PC-3 (cell line): ENCODE measurements at regions not wholly inside any gene's neighbourhood (a gene's known extent, or its start where the extent isn't known, plus 50 kb on each side); places are given as distances from the start of the nearest gene placed in this dataset.

Experiments
- ATAC-seq: fragments of 200-7000 bp; cut with Tn5 transposase; 2 replicates; pipeline ENCODE4 v1.9.1; 2020; ENCODE audit warnings: mild to moderate bottlenecking, moderate library complexity
- BruUV-seq: library from RNA; stranded (reverse); fragments of 400-500 nt; replicated peaks from 2 replicates; lab custom pipeline; 2021; lab: Mats Ljungman, UMichigan
- CTCF ChIA-PET: fragments of 300-600 bp; sonication (Branson Sonifier 250); formaldehyde crosslinking; loops from one replicate; lab custom pipeline; 2022; ENCODE audit warnings: antibody characterized with exemption; lab: Charles Lee
- POLR2A ChIA-PET: fragments of 300-600 bp; sonication (Branson Sonifier 250); formaldehyde crosslinking; loops from one replicate; lab custom pipeline; 2022; ENCODE audit warnings: antibody characterized with exemption; ENCODE audit not compliant: unreplicated experiment; lab: Charles Lee
- DNase-seq: peaks from one replicate; pipeline ENCODE4 v3.0.0-alpha.2; 2015
- H2AFZ ChIP-seq: fragments of 300-600 bp; sonication (generic); 2 replicates; pipeline ENCODE4 v1.6.0; 2016; ENCODE audit warnings: antibody characterized with exemption, low read length
- H3F3A ChIP-seq: fragments of 300-600 bp; sonication (generic); one replicate; pipeline ENCODE4 v1.6.0; 2017; ENCODE audit warnings: antibody characterized with exemption, low read length, control low read depth, mild to moderate bottlenecking; ENCODE audit not compliant: unreplicated experiment
- H3K27ac ChIP-seq: fragments of 300-600 bp; sonication (generic); 2 replicates; pipeline ENCODE4 v1.5.1; 2016; ENCODE audit warnings: mild to moderate bottlenecking, low read length
- H3K27me3 ChIP-seq: fragments of 300-600 bp; sonication (generic); 2 replicates; pipeline ENCODE4 v1.6.1; 2016; ENCODE audit warnings: low read length, mixed read lengths
- H3K36me3 ChIP-seq: fragments of 300-600 bp; sonication (generic); 2 replicates; pipeline ENCODE4 v1.6.1; 2016; ENCODE audit warnings: low read depth, mixed run types, low read length, mixed read lengths
- H3K4me1 ChIP-seq: fragments of 300-600 bp; sonication (generic); 2 replicates; pipeline ENCODE4 v1.5.1; 2016; ENCODE audit warnings: low read length; ENCODE audit not compliant: insufficient read depth
- H3K4me2 ChIP-seq: fragments of 300-600 bp; sonication (generic); 2 replicates; pipeline ENCODE4 v1.6.0; 2016; ENCODE audit warnings: low read length
- H3K4me3 ChIP-seq: fragments of 300-600 bp; sonication (generic); 2 replicates; pipeline ENCODE4 v1.5.1; 2016; ENCODE audit warnings: mild to moderate bottlenecking, low read length, mixed read lengths
- H3K79me2 ChIP-seq: fragments of 300-600 bp; sonication (generic); 2 replicates; pipeline ENCODE4 v1.6.1; 2017; ENCODE audit warnings: low read length, mixed read lengths
- H3K9ac ChIP-seq: fragments of 300-600 bp; sonication (generic); 2 replicates; pipeline ENCODE4 v1.6.0; 2016; ENCODE audit warnings: mild to moderate bottlenecking, low read length
- H3K9me2 ChIP-seq: fragments of 300-600 bp; sonication (generic); replicated peaks from 2 replicates; pipeline ENCODE4 v1.6.1; 2016; ENCODE audit warnings: mixed run types, low read length, mixed read lengths
- H3K9me3 ChIP-seq: fragments of 300-600 bp; sonication (generic); 2 replicates; pipeline ENCODE4 v1.6.1; 2016; ENCODE audit warnings: low read length, mixed read lengths
- H4K20me1 ChIP-seq: fragments of 300-600 bp; sonication (generic); 2 replicates; pipeline ENCODE4 v1.6.1; 2016; ENCODE audit warnings: low read length, mixed read lengths
- CTCF ChIP-seq: fragments of 300-600 bp; sonication (generic); conservative IDR thresholded peaks from 2 replicates; pipeline ENCODE4 v1.5.1; 2017; ENCODE audit warnings: antibody characterized with exemption, low read depth, mild to moderate bottlenecking, low read length
- EZH2 ChIP-seq: fragments of 300-600 bp; sonication (generic); IDR thresholded peaks from one replicate; pipeline ENCODE4 v1.6.1; 2017; ENCODE audit warnings: antibody characterized with exemption, mild to moderate bottlenecking, low read length; ENCODE audit not compliant: unreplicated experiment
- EZH2phosphoT487 ChIP-seq: fragments of 300-600 bp; sonication (generic); IDR thresholded peaks from 2 replicates; pipeline ENCODE4 v1.6.1; 2018; ENCODE audit warnings: mild to moderate bottlenecking, antibody characterized with exemption, low read length, borderline replicate concordance
- intact Hi-C: fragments of 100-400 bp; cut with micrococcal nuclease; formaldehyde crosslinking; loops from 2 replicates; pipeline ENCODE4 v1.9.0; 2023

- POLR2A ChIA-PET = no interaction called here
- TF ChIP-seq EZH2phosphoT487 = no peak
- TF ChIP-seq CTCF = no peak
- no peak for TF ChIP-seq EZH2
- intact Hi-C loops = no loop called here
Observed at GRCh38 chr6:113011801-113012200, 664.7 kb downstream of the RFPL4B start.

GRCh38 chr6:113015249-113015648 is 668.1 kb downstream of the RFPL4B start:
- ChIA-PET POLR2A (no interaction called here), CTCF (no interaction called here)
- DNase-seq (no peak), ATAC-seq (no peak)
- Histone ChIP-seq H3K9me3 (no peaks in the 10 kb centered on the region), H3F3A (no peaks in the 10 kb centered on the region), H4K20me1 (no peaks in the 10 kb centered on the region), H3K9me2 (no peaks in the 10 kb centered on the region), H3K27me3 (no peaks in the 10 kb centered on the region), H3K4me2 (no peak overlapping the region), H3K36me3 (no peaks in the 10 kb centered on the region), H2AFZ (no peak overlapping the region), H3K27ac (no peak overlapping the region), H3K9ac (no peak overlapping the region), H3K79me2 (no peaks in the 10 kb centered on the region), H3K4me1 (no peaks in the 10 kb centered on the region), H3K4me3 (no peak overlapping the region)
- intact Hi-C loops = no loop called here
- TF ChIP-seq EZH2phosphoT487 (no peak), CTCF (no peak), EZH2 (no peak)
- no TSS peak for BruUV-seq

More at GRCh38 chr6:113011801-113012200, 664.7 kb downstream of the RFPL4B start:
- CTCF ChIA-PET = no interaction called here
- H3K9ac ChIP-seq = no peak overlapping the region
- no peaks in the 10 kb centered on the region for H3K9me3 ChIP-seq
- no peak overlapping the region for H3K27ac ChIP-seq
- no peak for ATAC-seq
- no peaks in the 10 kb centered on the region for H4K20me1 ChIP-seq
- DNase-seq = no peak
- no peak overlapping the region for H2AFZ ChIP-seq
- no peaks in the 10 kb centered on the region for H3K27me3 ChIP-seq
- H3K4me3 ChIP-seq = no peak overlapping the region
- H3K9me2 ChIP-seq = no peaks in the 10 kb centered on the region
- no TSS peak for BruUV-seq
- no peaks in the 10 kb centered on the region for H3K79me2 ChIP-seq
- H3K36me3 ChIP-seq = no peaks in the 10 kb centered on the region
- no peaks in the 10 kb centered on the region for H3K4me1 ChIP-seq
- no peak overlapping the region for H3K4me2 ChIP-seq
- no peaks in the 10 kb centered on the region for H3F3A ChIP-seq

GRCh38 chr6:113017353-113017752 is 670.2 kb downstream of the RFPL4B start:
- TF ChIP-seq CTCF (no peak), EZH2 (no peak), EZH2phosphoT487 (no peak)
- H3K79me2 ChIP-seq = no peaks in the 10 kb centered on the region
- H3K4me3 ChIP-seq = no peak overlapping the region
- BruUV-seq = no TSS peak
- no peak overlapping the region for H3K9ac ChIP-seq
- no peaks in the 10 kb centered on the region for H4K20me1 ChIP-seq
- DNase-seq = no peak
- ATAC-seq = no peak
- H2AFZ ChIP-seq = no peak overlapping the region
- H3K9me3 ChIP-seq = no peaks in the 10 kb centered on the region
- ChIA-PET POLR2A (interaction anchor here (0.6 kb wide), 1 partner anchor 33 kb away, joined by 7 read pairs; no protein-coding TSS in a partner anchor), CTCF (no interaction called here)
- H3K4me1 ChIP-seq = no peaks in the 10 kb centered on the region
- no peak overlapping the region for H3K27ac ChIP-seq
- no peaks in the 10 kb centered on the region for H3K9me2 ChIP-seq
- H3F3A ChIP-seq = no peaks in the 10 kb centered on the region
- intact Hi-C loops = no loop called here
- no peaks in the 10 kb centered on the region for H3K36me3 ChIP-seq
- H3K27me3 ChIP-seq = no peaks in the 10 kb centered on the region
- H3K4me2 ChIP-seq = no peak overlapping the region
